Left cardiac atrium (tissue), 4 donors: ENCODE measurements at regions not wholly inside any gene's neighbourhood (a gene's known extent, or its start where the extent isn't known, plus 50 kb on each side); places are given as distances from the start of the nearest gene placed in this dataset.

Experiments
- ATAC-seq, 2 donors: fragments of 200-7000 bp; cut with Tn5 transposase; one replicate each; pipeline ENCODE4 v1.9.1; 2020; ENCODE audit warnings: mild to moderate bottlenecking in 2 of 2, moderate library complexity in 2 of 2
- DNase-seq: peaks from one replicate; pipeline ENCODE4 v3.0.0-alpha.2; 2020
- intact Hi-C, 2 donors: fragments of 100-400 bp; cut with DNase I; formaldehyde crosslinking; loops; one replicate each; pipeline versions ENCODE4 v1.14.1 to v1.15.1; 2022 to 2023
- donor health status: DM: no; HTN: yes; CAD: no.
- donor health status: DM: no; HTN: yes; CAD: no; lungs with severe emphysema.
- donor health status: DM: yes; HTN: yes; CAD: no.
- donor health status: Dilated cardiomyopathy.

DNA sequence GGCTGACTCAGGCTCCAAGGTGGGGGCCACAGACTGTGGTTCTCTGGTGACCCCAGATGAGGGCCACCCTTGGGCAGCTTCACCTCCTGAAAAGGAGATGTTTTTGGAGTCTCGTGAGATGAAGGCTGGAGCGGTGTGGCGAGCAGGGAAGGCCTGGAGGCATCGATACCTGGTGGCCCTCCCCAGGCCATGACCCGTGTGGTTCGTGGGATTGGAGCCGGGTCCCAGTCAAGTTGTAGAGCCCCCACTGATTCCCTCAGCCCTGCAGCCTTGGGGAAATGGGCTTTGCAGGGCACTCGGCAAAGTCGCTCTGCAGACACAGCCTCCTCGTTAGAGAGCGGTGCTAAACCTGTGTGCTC, 1083.4 kb downstream of the BRD1 start:
- ATAC-seq = no peak
- intact Hi-C loops = no loop called here
- no peak for DNase-seq

DNA sequence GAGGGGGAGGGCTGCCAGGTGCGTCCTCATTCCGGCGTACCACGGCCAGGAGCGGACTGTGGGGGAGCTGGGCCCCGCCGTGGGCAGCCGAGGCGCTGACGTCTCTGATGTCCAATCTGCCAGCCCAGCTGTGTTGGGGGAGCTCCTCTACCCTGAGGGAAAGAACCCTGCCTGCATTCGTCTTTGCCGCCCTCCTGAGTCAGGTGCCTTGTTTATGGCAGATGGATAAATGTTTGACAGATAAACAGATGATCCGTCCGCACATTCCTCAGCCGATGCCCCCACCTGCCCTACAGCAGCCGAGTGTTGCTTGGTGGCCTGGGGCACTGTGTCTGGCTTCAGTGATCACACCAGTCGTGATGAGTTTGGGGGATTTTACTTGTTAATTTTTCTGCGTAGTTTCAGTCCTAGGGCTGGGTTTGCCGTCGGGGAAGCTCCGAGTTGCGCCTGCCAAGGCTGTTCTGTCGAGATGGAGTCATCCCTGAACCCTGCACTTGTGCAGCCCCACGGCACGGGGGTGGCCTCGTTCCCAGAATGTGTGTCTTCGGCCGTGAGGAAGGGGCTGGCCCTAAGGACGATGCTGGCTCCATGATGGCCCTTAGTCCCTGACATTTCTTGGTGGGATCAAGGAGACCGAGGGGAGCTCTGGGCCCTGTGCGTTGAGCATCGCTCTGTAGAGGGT, 1083.9 kb downstream of the BRD1 start:
- intact Hi-C loops = no loop called here
- DNase-seq = no peak
- no peak for ATAC-seq

DNA sequence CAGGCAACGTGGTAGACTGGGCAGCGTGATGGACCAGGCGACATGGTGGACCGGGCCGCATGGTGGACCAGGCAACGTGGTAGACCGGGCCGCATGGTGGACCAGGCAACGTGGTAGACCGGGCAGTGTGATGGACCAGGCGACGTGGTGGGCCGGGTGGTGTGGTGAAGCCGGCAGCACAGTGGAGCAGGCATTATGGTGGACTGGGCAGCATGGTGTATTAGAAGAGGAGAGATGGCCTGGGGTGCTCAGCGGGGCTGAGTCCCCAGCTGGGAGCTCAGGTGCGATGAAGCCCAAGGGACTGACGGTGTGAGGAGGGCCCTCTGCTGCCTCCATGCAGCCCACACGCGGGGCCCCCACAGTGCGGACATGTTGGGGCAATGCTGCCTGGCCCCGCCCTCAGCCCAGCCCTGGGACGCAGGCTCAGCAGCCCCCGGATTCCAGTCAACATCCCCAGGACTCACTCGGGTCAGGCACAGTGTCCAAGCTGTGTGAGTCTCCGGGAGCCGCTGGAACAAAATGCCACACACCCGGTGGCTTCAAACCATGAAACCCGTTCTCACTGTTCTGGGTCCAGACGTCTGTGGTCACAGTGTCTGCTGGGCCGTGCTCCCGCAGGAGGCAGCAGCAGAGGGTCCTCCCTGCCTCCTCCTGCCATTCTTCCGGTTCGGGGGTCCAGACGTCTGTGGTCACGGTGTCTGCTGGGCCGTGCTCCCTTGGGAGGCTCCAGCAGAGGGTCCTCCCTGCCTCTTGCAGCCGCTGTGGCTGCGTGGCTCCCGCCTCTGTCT, 1084.9 kb downstream of the BRD1 start:
- ATAC-seq = no peak
- intact Hi-C loops = no loop called here
- no peak for DNase-seq

DNA sequence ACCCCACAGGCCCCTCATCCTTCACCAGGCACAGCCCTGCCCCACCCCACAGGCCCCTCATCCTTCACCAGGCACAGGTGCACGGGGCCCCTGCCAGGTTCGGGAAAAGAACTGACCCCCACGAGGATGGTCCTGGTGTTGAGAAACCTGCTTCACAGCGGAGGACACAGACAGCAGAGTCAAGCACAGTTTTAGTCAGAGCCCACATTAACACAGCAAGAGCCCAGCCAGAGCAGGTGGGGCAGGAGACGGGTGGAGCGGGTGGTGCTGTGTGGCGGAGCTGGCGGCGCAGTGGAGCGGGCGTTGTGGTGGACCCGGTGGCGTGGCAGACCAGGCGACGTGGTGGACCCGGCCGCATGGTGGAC, 1085.5 kb downstream of the BRD1 start:
- ATAC-seq = no peak
- no peak for DNase-seq
- intact Hi-C loops = no loop called here

DNA sequence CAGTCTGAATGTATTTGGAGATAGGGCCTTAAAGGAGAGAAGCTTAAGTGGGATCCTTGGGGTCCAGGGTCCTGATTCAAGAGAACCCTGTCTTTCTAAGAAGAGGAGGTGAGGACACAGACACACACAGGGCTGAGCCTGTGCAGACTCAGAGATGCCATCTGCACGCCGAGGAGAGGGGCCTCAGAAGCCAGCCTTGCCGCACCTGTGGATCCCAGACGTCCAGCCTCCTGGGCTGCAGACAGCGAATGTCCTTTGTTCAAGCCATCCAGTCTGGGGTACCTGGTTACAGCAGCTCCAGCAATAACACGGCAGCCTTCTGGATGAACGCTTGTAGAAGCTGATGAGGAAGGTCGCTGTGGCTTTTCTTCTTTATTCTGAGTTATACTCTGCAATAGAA, 1086.1 kb downstream of the BRD1 start:
- DNase-seq = no peak
- intact Hi-C loops = no loop called here
- no peak for ATAC-seq

DNA sequence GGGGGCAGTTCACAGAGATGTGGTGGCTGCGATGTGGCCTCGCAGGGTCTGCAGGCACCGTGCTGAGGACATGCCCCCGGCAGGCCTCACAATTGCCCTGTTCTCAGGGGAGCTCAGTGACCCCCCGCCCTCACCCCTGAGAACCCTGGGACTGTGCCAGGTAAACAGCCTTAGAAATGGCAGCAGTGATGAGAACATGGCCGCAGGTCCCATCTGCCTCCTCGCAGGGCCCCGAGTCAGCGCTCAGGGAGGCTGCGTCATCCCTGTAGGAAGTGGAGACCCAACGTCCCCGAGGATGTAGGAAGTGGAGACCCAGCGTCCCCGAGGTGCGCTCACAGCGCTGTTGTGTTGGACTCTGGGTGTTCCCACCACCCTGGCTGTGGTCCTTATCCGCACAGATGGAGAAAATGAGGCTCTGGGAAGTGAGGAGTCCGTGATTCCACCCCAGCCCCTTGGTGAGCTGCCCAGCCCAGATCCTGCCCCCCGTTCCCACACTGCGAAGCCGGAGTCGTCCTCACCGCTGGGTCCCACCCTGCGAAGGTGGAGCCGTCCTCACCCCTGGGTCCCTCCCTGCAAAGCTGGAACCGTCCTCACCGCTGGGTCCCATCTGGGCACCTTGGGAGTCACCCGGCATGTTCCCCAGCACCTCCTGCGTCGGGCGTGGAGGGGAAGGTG, 1086.8 kb downstream of the BRD1 start:
- DNase-seq = no peak
- no peak for ATAC-seq

DNA sequence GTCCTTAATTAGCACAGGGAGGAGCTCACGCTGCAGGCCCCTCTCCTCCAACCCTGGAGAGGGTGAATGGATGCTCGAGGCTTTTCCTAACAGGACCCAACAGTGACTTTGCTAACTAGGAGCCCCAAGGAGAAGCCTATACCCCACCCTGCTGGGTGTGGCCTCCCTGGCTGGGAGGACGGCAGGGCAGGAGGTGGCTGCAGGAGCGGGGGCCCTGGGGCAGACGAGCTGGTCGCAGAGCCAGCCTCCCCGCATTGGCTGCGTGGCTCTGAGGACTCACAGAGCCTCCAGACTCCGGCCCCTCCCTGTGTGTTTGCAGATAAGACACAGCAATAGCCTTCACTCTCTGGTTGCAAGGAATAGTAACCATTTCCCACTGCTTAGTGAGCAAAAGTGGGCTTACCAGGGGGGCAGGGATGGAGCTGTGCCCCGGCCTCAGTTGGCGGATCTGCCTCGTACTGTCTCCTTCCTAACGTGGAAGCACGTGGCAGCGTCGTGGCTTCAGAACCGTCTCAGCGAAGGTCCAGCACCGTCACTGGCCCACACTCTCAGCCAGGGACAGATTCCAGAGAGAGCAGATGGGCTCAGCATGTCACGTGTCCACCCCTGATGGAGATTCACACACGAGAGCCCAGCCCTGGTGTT, 1087.5 kb downstream of the BRD1 start:
- ATAC-seq = no peak
- no peak for DNase-seq
- intact Hi-C loops = no loop called here

More for the DNA sequence above, 1086.8 kb downstream of the BRD1 start:
- intact Hi-C loops = no loop called here

DNA sequence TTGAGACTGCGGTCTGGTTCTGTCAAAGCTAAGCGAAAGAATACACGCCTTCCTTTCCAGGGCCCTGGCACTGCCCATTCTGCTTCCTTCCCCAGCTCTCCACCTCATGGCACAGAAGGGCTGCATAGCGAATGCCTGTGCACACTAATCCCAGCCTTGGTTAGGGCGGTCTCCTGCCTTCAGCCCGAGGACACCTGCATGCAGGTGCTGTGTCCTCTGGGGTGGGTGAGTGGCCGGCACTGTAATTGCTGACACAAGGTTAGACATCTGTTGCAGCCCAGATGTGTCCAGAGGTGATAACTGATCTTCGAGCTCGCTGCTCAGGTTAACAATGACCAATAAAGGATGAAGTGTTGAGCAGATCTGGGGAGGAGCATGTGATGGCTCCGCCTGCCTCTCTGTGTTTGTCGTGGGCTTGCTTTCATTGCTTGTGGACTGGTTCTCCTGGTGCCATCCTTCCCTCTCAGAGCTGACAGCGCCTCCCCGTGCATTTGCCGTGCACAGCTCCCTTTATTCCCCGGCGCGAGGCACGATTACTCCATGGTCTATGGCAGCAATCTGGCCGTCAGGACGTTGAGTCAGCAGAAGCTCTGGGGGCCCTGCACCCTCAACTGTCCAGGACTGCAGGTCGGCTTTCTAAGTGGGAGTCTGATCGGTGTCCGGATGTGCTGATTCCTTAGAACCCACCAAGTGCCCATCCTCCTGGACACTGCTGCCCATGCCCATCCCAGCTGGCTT, 1088.2 kb downstream of the BRD1 start:
- ATAC-seq = no peak
- intact Hi-C loops = no loop called here
- DNase-seq = no peak

DNA sequence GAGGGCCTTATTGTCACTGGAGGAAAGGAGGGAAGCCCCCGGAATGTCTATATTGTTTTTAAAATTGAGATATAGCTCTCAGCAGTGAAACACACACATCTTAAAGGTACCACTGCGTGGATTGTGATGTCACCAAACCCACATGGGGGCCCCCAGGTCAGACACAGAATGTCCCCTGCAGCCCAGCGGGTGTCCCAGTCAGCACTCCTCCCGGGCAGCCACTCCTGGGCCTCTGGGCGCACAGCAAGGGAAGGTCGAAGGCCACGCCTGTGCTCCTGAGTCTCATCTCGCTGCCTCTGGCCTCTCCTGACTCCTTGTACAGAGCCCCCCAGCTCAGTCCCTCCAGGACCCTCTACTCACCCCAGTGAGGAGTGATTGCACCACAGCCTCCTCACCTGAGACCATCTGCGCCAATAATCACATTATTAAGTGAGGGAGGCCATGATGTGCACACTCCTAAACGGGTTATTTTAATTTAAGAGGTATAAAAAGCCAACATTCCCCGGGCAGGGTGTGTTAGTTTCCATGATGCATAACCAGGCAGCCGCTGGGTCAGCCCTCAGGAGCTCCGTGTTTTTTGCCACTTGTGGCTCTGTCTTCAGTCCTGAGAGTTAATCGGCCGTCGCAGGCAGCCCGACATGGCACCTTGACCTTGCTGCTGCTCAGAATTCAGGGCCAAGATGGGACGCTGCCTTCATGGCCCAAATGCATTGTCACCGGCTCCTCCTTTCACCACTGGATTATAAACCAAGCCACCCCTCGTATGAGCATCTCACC, 1089.3 kb downstream of the BRD1 start:
- ATAC-seq = no peak
- no peak for DNase-seq
- intact Hi-C loops = no loop called here

DNA sequence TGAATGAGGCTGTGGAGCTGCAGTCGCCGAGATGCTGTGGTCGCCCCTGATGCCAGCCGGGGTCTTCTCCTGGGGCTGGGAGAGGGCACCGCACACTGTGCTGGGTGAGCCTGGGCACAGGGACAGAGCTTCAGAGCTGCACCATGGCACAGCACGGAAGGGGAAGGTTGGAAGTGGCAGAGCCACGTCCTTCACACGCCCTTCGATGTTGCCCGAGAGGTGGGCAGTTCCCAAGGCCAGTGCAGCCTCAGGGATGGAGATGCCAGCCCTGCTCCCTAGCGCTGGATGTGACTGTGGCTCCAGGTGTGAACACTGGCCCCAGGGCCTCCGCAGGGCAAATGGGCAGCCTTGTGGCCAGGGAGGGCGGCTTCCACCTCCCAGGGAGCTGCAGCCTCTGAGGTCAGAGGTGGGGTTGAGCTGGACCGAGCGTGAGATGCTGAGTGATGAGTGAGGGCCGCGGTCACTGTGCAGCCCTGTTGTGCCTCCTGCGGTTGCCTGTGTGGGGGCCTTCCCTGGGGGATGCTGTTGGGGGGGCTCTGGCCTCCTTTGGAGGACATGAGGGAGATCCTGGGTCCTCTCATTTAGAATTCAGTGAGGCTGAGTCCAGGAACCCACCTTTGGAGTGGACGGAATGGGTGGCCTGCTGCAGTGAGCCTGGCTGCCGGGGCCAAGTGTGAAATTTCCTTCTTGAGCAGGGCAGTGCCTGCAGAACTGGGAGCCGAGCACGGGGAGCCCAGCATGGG, 1090.0 kb downstream of the BRD1 start:
- ATAC-seq = no peak

DNA sequence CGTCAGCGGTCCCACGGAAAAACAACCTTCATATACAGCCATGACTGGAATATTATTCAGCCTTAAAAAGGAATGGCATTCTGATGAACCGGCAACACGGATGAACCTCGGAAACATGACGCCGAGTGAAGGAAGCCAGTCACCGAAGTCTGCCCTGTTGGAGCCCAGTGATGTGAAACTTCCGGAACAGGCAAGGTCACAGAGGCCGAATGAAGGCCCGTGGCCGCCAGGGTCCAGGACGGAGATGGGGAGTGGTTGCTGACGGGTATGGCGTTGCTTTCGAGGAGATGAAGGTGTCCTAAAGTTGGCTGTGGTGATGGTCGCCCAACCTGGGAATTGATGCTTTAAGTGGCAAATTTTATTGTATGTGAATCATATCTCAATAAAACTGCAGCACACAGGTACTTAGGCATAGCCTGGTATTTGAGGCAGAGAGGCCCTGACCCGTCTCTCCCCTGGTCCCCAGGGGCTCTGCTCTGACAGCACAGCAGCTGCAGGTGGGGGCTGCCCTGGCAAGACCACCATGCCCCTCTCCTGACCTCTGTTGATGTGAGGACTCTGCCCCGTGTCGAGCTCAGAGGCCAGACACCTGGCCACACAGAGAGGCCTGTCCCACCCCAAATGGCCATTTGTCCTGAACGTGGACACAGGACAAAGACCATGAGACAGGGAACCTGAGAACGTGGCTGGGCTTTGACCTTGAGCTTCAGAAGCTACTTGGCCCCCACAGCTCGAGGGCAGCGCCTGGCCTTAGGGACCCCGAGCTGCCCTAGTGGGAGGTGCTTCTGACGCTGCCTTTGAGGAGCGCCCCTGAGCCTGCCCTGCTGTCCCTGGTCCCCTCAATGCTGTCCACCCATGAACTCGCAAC, 1090.8 kb downstream of the BRD1 start:
- intact Hi-C loops = no loop called here
- ATAC-seq = no peak
- no peak for DNase-seq

More for the DNA sequence above, 1090.0 kb downstream of the BRD1 start:
- intact Hi-C loops = no loop called here
- no peak for DNase-seq

DNA sequence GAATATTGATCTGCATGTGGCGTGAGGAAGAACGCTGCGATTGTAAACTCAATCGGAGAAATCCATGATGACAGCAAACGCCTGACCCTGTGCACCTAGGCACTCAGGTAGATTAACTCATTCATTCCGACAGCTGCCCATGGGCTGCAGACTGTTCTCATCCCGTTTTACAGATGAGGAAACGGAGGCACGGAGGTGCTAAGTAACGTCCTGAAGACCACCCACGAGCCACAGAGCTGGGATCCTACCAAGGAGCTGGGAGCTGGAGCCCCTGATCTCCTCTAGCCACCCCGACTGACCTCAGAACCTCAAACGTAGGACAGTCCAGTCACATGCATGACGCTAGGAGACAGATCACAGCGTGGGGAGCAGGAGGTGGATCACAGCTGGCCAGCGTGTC, 1092.7 kb downstream of the BRD1 start:
- ATAC-seq = no peak
- intact Hi-C loops = no loop called here
- DNase-seq = no peak

DNA sequence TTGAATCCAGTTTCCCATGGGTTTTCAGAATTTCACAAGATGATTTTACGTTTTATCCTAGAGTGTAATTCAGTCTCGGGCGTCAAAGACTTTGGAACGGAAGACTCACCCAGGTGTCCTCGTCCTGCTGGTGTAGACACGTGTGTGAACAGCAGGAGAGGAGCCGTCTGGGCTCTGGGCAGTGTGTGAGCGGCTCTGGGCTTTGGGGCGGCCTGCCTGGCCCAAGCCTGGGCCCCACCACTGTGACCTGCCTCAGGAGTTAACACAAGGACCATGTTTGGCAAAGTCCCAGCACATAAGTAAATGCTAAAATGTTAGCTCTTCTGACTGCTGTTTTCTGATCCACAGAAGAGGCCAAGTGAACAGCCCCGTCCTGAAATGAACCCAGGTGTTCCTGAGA, 1093.3 kb downstream of the BRD1 start:
- DNase-seq = no peak
- no peak for ATAC-seq
- intact Hi-C loops = no loop called here

DNA sequence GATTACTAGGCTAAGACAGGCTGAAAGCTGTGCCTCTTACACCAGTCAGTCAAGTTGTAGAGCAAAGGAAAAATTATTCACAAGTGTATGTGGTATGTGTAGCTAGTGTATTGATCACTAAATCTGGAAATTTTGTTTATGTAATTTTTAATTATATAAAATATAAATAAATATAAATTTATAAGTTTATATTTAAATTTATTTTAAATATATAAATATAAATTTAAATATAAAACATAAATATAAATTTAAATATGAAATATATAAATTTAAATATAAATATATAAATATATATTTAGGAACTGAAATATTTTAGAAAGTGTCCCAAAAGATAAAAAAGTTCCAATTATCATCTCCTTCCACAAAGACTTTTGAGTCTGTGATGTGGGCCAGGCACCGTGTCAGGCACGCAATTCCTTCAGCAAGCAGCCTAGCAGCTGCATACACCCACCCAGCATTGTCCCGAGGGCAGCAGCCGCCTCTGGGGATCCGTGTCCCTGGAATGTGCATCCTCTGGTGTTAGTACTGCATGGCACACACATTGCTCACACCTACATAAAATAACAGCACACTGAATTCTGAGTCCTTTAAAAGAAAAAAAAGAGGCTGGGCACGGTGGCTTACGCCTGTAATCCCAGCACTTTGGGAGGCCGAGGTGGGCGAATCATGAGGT, 1098.0 kb downstream of the BRD1 start:
- no peak for DNase-seq
- ATAC-seq = no peak
- intact Hi-C loops = no loop called here

DNA sequence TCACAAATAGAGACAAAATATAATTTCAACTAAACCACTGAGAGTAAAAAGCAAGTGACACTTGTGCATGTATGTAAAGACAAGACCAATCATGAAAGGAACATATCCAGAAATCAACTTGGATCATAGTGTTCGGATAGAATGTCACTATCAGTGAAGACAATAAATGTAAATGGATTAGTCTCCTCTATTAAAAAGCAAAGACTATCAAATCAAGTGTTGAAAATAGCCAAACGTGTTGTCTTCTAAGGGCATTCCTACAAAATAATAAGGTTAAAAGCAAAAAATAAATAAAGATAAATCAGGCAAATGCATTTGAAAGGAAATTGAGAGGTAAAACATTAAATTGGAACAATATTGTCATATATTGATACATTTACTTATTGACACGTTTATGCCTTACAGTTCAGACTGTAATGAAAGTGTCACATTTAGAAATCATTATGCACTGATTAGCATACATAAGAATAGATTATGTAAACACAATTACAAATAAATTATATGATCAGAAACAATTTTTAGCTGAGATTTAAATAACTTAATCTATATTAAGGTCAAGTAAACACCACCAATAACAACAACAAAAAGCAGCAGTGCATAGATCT, 1100.1 kb downstream of the BRD1 start:
- ATAC-seq (no peak), DNase-seq (no peak)
- intact Hi-C loops = no loop called here

DNA sequence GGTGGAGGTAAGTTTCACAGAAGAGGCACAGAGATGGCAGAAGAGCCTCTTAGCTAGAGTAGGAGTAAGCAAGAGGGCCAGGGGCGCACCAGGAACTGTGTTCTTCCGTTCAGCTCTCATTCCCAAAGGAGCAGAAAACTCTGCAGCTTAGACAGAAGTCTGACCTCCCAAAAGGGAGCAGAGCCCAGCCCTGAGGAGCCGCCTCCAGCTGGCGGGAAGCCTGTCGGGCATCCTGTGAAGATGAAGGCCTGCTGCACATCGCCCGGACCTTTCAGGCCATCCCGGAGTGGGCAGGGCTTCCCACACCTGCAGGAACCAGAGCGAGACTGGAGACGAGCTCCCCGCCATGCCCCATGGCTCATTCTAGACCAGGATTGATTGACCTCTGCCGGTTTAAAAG, 1102.8 kb downstream of the BRD1 start:
- no peak for ATAC-seq
- DNase-seq = no peak
- intact Hi-C loops = no loop called here
